ENCODE measurements at regions not wholly inside any gene's neighbourhood (a gene's known extent, or its start where the extent isn't known, plus 50 kb on each side); places are given as distances from the start of the nearest gene placed in this dataset.

DNA sequence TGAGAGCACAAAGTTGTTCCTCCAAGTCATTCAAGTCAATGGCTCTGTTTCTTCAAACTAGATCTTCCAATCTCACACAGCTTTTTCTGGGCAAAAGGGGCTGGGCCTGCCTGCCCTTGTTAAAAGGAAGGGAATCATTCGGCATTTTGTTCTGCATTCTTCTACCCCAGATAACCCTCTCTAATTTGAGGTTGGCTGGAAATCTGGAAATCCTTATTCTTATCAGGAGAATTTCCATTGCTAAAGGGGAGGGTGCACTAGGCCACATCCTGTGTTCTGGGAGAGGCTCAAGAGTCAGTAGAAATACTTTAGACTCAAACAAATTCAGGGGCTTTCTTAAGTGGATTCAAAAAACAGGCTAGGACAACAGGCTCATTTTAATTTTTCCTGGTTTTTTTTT is 384.7 kb upstream of the ZNF462 start:
- TF ChIP-seq POLR2AphosphoS5 (IDR thresholded peaks at IDR 0.05) (no peak), EP300 (IDR thresholded peaks at IDR 0.05; ENCODE audit: low read depth) (no peak), POLR2A (IDR thresholded peaks at IDR 0.05) (no peak)
- TF ChIP-seq, protein P1, sequence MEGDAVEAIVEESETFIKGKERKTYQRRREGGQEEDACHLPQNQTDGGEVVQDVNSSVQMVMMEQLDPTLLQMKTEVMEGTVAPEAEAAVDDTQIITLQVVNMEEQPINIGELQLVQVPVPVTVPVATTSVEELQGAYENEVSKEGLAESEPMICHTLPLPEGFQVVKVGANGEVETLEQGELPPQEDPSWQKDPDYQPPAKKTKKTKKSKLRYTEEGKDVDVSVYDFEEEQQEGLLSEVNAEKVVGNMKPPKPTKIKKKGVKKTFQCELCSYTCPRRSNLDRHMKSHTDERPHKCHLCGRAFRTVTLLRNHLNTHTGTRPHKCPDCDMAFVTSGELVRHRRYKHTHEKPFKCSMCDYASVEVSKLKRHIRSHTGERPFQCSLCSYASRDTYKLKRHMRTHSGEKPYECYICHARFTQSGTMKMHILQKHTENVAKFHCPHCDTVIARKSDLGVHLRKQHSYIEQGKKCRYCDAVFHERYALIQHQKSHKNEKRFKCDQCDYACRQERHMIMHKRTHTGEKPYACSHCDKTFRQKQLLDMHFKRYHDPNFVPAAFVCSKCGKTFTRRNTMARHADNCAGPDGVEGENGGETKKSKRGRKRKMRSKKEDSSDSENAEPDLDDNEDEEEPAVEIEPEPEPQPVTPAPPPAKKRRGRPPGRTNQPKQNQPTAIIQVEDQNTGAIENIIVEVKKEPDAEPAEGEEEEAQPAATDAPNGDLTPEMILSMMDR (IDR thresholded peaks at IDR 0.05), result no peak
- H3K4me1 ChIP-seq, result no peaks in the 10 kb centered on the region
- H3K27ac ChIP-seq, result no peak overlapping the region
- H3K36me3 ChIP-seq, result no peaks in the 10 kb centered on the region
- 68 to 89% methylated on average over 1 of the region's 1 CpG for WGBS, 2 donors (ENCODE audit: low coverage in 1 of 2)
- intact Hi-C loops (cut with DNase I; ENCODE audit: low total_unique reads) (no loop called here), in situ Hi-C loops (cut with MboI; ENCODE audit: low pct_ligation_motif_present in 1 of 4, low pct_unique_long_range_greater_than_20kb in 1 of 4, low sequenced_read_pairs in 3 of 4) (no loop called here)
- H3K4me3 ChIP-seq, result no peak overlapping the region
- H3K27me3 ChIP-seq, result no peaks in the 10 kb centered on the region
- no peaks in the 10 kb centered on the region for H3K9me3 ChIP-seq
- DNase-seq, result no peak

DNA sequence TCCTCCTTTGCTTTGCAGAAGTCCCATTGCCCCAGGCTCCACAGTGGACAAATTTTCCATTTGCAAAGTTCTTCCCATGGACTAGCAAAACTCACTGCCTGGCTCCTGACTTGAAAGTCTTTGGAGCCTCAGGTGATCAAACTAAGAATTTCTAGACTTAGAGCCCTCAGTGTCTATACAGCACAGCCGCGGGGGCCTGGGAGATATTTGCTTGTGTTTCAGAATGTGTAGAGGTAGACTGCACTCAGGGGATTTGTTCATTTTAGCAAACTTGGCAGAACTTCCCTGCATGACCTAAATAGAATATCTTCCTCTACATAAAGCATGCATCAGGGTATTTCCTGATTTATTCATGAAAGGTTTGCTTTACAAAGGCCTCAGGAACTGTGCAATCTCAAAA is 384.2 kb upstream of the ZNF462 start:
- H3K27ac ChIP-seq, result no peak overlapping the region
- in situ Hi-C loops (cut with MboI; ENCODE audit: low pct_ligation_motif_present in 1 of 4, low pct_unique_long_range_greater_than_20kb in 1 of 4, low sequenced_read_pairs in 3 of 4), result no loop called here

DNA sequence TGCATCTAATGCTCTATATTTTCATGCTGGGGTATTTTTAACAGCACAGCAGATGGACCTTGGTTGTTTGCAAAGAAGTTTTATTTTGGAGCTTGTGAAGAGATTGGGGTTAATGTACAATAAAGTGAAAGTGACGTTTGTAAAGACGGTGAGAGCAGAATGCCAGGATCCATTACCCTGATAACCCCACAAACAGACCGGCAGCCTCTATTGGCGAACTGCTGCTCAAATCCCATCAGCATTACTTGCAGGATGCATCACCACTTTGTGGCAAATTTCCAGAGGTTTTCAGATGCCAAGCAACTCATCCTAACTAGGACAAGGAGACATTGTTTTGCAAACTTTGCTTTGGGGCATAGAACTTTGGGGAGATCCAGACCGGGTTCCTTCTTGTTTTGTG is 383.3 kb upstream of the ZNF462 start:
- DNase-seq, result no peak
- TF ChIP-seq, protein P1 (IDR thresholded peaks at IDR 0.05), result no peak
- TF ChIP-seq POLR2AphosphoS5 (IDR thresholded peaks at IDR 0.05), result no peak
- no peak for TF ChIP-seq EP300 (IDR thresholded peaks at IDR 0.05; ENCODE audit: low read depth)
- no peak for TF ChIP-seq POLR2A (IDR thresholded peaks at IDR 0.05)
- 63 to 83% methylated on average over 1 to 5 of the region's 5 CpGs for WGBS, 2 donors (ENCODE audit: low coverage in 1 of 2)
- intact Hi-C loops (cut with DNase I; ENCODE audit: low total_unique reads) (no loop called here), in situ Hi-C loops (cut with MboI; ENCODE audit: low pct_ligation_motif_present in 1 of 4, low pct_unique_long_range_greater_than_20kb in 1 of 4, low sequenced_read_pairs in 3 of 4) (no loop called here)
- H3K27me3 ChIP-seq, result no peaks in the 10 kb centered on the region
- no peaks in the 10 kb centered on the region for H3K36me3 ChIP-seq
- H3K9me3 ChIP-seq, result no peaks in the 10 kb centered on the region
- no peak overlapping the region for H3K4me3 ChIP-seq
- H3K4me1 ChIP-seq, result no peaks in the 10 kb centered on the region
- H3K27ac ChIP-seq, result no peak overlapping the region

More for the DNA sequence above, 384.2 kb upstream of the ZNF462 start:
- H3K4me3 ChIP-seq, result no peak overlapping the region
- no peaks in the 10 kb centered on the region for H3K36me3 ChIP-seq
- TF ChIP-seq POLR2AphosphoS5 (IDR thresholded peaks at IDR 0.05) (no peak), EP300 (IDR thresholded peaks at IDR 0.05; ENCODE audit: low read depth) (no peak), POLR2A (IDR thresholded peaks at IDR 0.05) (no peak)
- TF ChIP-seq, protein P1 (IDR thresholded peaks at IDR 0.05), result no peak
- no peaks in the 10 kb centered on the region for H3K27me3 ChIP-seq
- no peaks in the 10 kb centered on the region for H3K9me3 ChIP-seq
- 100% methylated on average over 2 of the region's 2 CpGs; no CpG with 5 or more reads in 1 of the 2 donors for WGBS, 2 donors (ENCODE audit: low coverage in 1 of 2)
- no peaks in the 10 kb centered on the region for H3K4me1 ChIP-seq
- intact Hi-C loops (cut with DNase I; ENCODE audit: low total_unique reads), result no loop called here
- DNase-seq, result no peak

DNA sequence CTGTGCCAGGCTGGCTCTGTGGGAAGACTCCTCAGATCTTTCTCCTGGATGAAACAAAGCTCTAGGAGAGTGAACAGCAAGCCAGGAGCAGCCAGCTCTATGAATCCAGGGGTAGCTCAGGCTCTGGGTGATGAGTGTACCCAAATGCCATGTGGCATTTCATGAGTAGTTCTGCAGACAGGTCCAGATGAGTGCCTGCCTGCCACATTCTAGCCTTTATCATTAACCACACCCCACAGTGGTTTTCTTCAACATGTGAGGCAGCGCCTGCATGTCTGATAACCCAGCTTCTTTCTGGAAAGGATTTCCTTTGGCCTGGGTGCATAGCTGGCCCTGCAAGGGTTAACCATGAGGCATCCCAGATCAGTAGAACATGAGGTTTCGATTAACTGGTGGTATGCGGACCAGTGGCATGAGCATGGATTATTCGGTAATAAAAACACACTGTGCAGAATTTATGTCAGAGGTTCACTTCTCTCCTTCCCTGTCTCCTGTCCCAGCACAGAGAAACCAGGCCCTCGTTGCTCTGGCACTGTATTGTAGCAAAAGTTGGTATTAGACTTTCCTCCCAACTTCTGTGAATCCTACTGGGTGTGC is 381.9 kb upstream of the ZNF462 start:
- no peaks in the 10 kb centered on the region for H3K36me3 ChIP-seq
- TF ChIP-seq, protein P1 (IDR thresholded peaks at IDR 0.05), result no peak
- TF ChIP-seq EP300 (IDR thresholded peaks at IDR 0.05; ENCODE audit: low read depth) (no peak), POLR2AphosphoS5 (IDR thresholded peaks at IDR 0.05) (no peak), POLR2A (IDR thresholded peaks at IDR 0.05) (no peak)
- H3K9me3 ChIP-seq, result no peaks in the 10 kb centered on the region
- H3K4me1 ChIP-seq, result no peaks in the 10 kb centered on the region
- intact Hi-C loops (cut with DNase I; ENCODE audit: low total_unique reads) (no loop called here), in situ Hi-C loops (cut with MboI; ENCODE audit: low pct_ligation_motif_present in 1 of 4, low pct_unique_long_range_greater_than_20kb in 1 of 4, low sequenced_read_pairs in 3 of 4) (no loop called here)
- no peak overlapping the region for H3K27ac ChIP-seq
- no peak for DNase-seq
- WGBS, 2 donors (ENCODE audit: low coverage in 1 of 2), result 64% methylated on average over 5 of the region's 5 CpGs; no CpG with 5 or more reads in 1 of the 2 donors
- no peaks in the 10 kb centered on the region for H3K27me3 ChIP-seq
- no peak overlapping the region for H3K4me3 ChIP-seq
